ENCODE measurements at regions not wholly inside any gene's neighbourhood (a gene's known extent, or its start where the extent isn't known, plus 50 kb on each side); places are given as distances from the start of the nearest gene placed in this dataset.
"Not testable (repeated sequence)": the region's sequence is repeated elsewhere in the genome, so short reads cannot be mapped to it uniquely, and the experiment has no call there.

DNA sequence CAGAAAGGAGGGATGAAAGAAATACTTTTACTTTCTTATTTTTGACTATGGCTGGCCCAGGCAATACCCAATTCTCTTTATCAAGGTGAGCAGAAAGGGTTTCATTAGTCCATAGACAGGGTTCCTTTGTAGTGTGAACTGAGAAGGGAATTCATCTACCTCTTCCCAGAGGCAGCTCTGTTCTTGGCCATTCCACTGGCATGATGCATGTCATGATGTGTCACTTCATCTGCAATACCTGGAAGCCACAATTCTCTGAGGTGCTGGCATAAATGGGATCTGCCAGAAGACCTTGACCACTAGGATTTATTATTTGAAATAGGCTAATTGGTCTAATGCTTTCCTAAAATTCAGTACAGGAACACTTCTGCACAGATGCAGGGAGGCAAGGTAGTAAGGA lies 542.8 kb downstream of the RFC3 start:
- no peak for DNase-seq

DNA sequence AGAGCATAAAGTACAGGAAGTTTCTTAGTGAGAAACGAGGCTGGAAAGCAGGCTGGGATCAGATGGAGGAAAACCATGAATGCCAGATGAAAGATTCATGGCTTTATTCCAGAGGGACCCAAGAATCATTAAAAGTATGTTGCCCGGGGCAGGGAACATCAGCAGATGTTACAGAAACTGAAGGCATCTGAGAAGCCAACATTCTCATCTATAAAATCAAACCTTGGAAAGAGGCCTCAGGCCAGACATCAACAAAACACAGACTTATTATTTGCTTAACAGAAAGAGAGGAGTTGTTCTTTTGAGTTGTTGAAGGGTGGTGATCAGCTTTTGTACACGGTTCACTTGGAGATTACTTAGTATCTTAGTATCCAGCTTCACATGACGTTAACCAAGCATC lies 543.6 kb downstream of the RFC3 start:
- DNase-seq, result no peak

DNA sequence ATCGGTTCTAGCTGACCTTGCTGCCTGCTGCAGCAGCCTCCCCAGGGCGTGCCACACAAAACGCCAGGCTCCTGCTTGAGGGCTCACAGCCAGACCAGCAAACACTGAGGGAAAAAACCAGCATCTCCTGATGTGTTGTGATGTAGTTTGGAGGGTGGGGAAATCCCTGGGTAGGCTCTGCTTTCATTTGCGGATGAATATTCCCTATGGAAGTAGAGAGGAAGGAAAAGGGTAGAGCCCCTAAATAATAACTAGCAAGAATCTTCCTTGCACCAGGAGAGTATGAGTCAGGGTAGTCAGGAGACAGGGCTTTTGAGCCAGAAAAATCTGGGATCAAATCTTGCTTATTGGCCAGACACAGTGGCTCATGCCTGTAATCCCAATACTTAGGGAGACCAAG lies 545.3 kb downstream of the RFC3 start:
- no peak for DNase-seq

DNA sequence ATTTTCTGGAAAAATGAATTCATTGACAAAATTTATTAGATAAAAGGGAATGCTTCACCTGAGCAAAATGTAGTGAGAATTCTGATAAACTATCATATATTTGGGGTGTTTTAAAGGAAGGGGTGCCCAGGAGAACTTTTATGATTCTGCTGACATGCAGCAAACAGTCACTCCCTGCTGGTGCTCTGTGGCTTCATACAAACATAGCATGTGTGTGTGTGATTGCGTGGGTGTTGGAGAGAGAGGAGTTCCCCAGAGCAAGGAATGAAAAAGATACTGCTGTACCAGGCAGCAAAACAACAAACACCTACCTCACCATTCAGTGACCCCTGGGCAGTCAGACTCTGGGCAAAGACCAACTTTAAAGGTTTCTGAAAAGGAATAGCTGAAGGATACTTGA lies 546.7 kb downstream of the RFC3 start:
- DNase-seq, result peak; percentile 23

DNA sequence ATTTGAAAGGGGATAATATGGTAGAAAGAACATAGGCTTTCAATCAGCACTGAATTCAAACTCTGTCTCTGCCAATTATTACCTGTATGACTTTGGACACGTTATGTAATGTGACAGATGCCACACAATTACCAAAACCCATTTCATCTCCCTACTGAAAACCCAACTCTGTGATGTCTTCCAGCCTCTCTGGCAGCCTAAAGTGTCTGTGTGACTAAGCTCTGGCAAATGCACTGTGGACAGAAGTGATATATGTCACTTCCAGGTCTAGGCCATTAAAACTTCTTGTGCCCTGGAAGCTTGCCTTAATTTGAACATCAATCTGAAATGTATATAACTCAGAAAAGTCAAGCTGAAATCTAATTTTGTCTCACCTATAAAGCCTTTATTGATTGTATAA lies 552.0 kb downstream of the RFC3 start:
- no peak for DNase-seq

GRCh38 chr13:34371108-34371507 lies 553.2 kb downstream of the RFC3 start:
- no peak for DNase-seq

DNA sequence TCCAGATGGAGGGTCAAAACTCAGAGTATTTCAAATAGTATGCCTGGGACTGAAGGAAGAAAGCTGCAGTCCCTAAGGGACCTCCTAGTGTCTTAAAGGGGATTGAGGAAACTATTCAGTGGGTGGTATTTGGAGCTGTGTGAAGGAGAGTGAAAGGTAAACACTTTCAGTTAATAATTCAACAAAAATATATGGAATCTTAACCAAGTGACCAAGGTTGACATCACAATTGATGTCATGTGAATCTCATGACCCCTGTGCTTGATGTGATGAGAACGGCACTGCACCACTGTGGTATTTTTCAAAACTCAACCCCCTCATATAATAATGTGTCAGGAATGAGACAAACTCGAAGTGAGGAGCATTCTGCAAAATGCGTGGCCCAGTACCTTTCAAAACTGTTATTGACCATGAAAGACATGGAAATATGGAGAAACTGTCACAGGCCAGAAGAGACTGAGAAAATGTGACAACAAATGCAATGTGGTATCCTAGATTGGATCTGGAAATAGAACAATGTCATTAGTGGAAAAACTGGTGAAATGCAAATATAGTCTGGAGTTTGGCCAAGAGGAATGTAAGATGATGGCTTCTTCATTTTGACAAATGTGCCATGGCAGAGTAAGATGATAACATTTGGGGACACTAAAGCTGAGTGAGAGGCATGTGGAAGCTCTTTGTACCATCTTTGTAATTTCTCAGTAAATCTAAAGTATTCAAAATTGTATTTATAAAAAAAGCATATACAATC lies 553.9 kb downstream of the RFC3 start:
- DNase-seq, result no peak

DNA sequence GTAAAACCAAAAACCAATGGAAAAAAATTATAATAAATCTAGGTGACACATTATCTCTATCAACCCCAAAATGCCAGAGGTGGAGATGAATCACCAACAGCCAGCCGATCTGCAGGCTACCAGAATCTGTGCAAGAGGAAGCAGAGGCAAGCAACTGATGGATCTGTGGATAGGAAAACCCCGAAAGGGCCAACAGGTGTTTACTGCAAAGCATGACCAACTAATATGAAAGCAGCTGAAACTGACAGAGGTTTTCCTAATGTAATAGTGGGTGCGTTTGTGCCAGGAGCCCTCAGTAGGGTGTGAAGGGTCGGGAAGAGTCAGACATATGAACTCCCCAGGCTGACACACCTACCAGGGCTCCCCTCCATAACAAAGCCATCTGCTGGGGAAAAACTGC lies 554.6 kb downstream of the RFC3 start:
- DNase-seq, result no peak

DNA sequence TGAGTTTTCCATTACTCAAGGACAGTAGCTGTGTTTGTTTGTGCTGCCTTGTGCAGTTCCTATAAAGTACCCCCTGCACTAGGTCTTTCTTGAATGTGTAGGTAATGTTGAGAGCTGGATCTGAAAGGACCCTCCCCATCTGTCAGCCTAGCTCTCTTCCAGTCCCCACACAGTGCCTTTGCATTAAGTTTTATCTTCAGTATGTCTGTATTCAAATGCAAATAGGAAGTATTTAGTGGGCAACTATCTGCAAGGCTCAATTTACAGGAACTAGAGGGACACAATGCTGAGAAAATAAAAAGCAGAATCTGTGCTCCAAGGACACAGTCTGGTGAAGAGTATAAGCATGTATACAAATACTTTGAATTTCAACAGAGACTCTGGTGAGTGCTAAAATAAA lies 558.5 kb downstream of the RFC3 start:
- DNase-seq, result no peak

DNA sequence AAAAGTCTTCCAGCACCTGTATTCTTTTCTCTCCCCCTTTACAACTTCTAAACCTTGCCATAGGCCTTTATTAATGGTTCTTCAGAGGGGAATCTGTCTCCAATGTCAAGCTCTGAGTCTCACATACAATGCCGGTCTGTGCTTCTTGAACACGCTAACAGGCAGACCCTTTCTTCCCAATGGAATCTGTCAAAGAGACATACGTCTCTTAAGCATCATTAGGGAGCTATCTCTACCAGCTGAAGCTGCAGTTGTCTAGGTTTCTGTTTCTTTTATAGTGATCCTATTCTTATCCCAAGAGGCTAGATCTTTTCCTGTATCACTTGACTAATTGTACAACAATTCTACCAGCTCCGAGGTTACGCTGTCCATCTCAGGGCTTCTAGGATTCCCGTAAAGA lies 560.8 kb upstream of the NBEA start:
- DNase-seq, result no peak

- no peak for DNase-seq
Measured at GRCh38 chr13:34383728-34384127, 558.3 kb upstream of the NBEA start.

- not testable (repeated sequence) for DNase-seq
Measured at GRCh38 chr13:34386229-34386628, 555.8 kb upstream of the NBEA start.

GRCh38 chr13:34391076-34391475 lies 551.0 kb upstream of the NBEA start:
- no peak for DNase-seq

GRCh38 chr13:34401696-34402095 lies 540.4 kb upstream of the NBEA start:
- DNase-seq, result no peak

DNA sequence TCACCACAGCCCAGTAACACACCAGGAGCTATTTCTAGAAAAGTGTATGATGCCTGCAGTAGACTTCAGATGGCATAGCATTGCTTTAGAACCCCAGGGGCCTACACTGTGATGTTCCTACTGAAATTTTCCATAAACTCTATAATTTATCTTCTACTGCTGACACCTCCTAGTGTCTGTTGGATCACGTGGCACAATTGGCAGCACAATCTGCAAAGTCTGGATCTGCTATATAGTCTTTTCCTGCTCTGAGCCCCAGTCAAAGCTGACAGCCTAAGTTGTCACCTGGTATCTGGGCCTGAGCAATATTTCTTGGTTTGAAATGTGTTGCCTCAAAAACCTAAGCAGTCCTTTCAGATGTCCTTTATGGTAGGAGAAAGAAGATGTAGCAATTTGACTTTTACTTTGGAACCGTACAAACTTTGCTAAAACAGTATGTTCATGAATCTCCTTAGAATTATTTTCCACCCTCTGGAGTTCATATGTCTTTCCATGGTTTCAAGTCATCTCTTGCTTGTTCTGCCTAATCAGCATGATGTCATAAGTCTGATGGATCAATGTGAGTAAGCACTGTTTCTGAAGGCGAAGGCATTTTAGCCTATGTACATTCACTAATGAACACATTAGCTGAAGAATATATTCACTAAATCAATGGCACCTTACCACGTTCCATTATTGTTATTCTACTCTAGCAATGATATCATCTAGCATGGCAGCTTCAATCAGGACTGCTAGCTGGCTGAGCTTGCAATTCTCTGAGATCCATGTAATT lies 536.5 kb upstream of the NBEA start:
- DNase-seq, result no peak

- no peak for DNase-seq
Measured at GRCh38 chr13:34408640-34409039, 533.4 kb upstream of the NBEA start.

- no peak for DNase-seq
Measured at GRCh38 chr13:34409496-34410182, 532.4 kb upstream of the NBEA start.

DNA sequence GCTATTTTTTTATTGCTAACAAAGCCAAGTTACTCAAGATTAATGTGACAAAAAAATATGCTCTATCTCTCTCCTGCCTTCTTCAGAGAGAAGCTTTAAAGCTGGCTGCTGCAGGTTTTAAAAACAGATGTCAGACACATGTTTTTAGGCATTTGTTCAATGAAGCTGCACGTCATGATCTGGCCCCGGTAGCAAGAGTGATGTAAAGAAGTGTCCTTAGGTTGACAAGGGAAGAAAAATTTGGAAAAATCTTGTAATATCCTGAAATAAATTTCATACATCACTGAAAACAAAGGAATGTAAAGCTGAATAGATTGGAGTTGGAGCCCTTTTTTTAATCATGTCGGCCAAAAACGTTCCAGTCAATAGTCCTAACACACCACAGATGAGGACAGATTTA lies 531.4 kb upstream of the NBEA start:
- DNase-seq, result no peak

DNA sequence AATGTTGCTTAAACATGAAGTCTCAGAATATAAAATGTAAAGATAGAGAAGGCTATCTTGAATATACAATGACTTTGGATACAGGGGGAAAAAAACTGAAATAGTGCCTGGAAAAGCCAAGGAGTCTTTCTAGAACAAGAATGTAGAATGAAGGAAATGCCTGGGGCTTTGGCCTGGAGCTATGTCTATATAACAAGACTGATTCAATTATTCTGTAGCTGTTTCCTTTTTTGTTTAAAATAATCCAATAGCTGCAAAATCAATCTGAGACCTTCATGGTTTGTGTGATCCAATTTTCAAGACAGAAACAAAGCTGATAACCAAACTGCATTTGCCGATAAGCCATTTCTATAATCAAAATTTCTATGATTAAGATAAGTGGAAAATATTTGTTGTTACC lies 530.9 kb upstream of the NBEA start:
- no peak for DNase-seq

DNA sequence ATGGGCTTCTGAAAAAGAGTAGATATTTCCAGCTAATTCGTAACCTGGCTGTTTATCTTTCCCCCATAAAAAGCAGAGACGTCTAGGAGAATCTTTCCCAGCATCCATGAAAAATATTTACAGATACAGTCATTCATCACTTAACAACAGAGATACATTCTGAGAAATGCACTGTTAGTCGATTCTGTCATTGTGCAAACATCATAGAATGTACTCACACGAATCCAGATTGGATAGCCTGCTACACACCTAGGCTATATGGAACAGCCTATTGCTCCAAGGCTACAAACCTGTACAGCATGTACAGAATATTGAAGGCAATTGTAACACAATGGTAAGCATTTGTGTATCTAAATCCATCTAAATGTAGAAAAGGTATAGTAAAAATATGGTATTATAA lies 530.2 kb upstream of the NBEA start:
- no peak for DNase-seq

GRCh38 chr13:34412295-34412694 lies 529.8 kb upstream of the NBEA start:
- no peak for DNase-seq

DNA sequence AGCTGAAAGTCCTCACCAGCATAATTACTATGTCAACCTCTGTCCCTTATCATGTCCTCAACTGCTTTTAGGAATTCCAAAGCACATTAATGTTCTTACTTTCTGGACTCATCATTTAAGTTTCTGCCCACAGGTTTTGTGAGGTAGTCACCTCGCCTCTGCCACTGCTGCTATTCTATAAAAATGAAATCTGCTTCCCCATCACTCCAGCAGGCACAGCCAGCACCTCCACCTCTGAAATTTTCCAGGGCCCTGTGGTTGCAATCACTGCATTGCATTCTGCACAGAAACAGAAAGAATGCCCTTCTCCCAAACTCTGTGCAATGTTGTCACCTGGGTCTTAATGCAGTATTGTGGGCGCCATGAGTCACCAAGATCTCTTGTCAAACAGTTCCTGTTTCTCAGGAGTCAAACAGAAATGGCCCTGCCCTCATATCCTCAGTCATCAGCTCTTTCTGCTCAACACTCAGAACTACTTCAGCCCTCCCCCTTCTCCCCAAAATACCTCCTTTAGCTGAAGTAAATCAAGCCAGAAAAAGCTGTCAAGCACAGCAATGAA lies 529.2 kb upstream of the NBEA start:
- DNase-seq, result no peak

Data from renal pelvis (tissue), 1 donor.